HG03342 (cell line): ENCODE measurements at regions not wholly inside any gene's neighbourhood (a gene's known extent, or its start where the extent isn't known, plus 50 kb on each side); places are given as distances from the start of the nearest gene placed in this dataset.
A peak's percentile ranks its signal among the peaks of the same experiment; 100 is the strongest.
"Not testable (repeated sequence)": the region's sequence is repeated elsewhere in the genome, so short reads cannot be mapped to it uniquely, and the experiment has no call there.

Experiments
- ATAC-seq: cut with Tn5 transposase; IDR thresholded peaks from one replicate; pipeline ENCODE4 v1.9.1; 2021; ENCODE audit warnings: mild to moderate bottlenecking, moderate library complexity; ENCODE audit not compliant: unreplicated experiment

DNA sequence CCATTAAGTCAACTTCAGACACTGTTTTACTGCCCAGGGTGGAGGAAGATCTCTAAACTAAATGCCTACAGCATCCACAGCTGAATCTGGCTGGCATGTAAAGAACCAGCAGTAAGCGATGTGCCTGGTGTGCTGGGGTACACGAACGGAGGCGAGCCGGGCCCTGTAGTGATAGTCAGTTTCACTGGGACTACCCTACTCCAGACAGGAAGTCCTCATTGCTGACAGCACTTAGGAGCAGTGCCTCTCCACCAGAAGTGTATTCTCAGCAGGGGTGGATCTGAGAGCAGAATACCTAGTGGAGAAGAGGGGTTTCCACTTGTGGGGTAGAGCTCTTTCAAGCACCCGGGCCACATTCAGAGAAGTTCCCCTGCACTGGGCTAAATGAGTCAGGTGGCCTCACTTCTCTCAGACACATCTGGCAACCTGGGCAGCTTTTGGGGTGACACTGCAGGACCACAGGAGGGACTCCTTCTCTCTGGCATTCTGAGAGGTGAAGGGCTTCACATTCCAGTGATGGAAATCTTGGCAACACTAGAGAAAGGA is 290.3 kb upstream of the PLGLB1 start:
- ATAC-seq: not testable (repeated sequence)

DNA sequence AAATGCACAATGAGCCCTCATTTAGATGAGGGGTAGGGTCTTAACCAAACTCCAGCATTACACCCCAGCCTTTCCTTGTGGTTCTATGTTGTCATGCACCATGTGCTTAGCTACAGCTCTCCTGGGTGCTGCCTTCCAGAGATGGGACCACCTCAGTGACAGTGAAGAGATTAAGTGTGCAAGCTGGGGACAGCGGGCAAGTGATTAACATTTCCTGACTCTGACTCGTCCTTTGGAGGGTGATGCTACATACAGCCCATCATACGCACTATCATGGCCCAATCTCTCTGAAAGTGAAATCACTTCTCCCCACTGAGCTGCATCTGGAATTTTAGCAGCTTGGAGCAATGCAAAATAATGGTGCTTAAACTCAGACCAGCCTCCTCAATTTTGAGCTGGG is 293.0 kb upstream of the PLGLB1 start:
- not testable (repeated sequence) for ATAC-seq

DNA sequence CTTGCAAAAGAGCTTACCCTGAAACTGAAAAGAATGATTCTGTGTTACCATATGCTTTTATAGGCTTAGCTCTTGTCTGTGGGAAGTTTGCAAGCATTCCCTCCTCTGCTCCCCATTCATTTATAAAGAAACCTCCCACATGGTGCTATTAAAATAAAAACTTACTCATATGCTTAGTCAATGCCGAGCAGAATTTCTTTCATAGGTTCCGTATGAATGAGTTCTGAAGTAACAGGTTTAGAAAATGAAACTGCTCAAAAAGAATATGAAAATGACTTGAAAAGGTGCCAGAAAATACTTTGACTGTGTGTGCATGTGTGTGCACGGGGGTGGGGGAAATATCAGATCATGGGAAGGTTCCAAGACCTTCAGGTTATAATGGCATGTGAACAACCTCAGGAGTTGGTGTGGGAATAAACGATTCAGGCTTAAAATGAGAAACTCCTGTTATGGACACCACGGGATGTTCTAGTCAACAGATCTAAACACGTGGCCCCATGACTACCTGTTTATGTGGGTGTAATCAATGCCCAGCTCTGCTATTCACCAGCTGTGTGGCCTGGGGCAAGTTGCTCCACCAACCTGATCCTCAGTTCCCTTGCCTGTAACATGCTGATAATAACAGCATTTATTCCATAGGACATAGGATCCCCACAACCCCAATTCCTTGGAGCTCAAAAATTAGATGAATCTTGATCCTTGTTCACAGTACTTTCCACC is 293.7 kb upstream of the PLGLB1 start:
- peak; percentile 72 for ATAC-seq

GRCh38 chr2:87317193-87317592 is 295.5 kb upstream of the PLGLB1 start:
- ATAC-seq: not testable (repeated sequence)

DNA sequence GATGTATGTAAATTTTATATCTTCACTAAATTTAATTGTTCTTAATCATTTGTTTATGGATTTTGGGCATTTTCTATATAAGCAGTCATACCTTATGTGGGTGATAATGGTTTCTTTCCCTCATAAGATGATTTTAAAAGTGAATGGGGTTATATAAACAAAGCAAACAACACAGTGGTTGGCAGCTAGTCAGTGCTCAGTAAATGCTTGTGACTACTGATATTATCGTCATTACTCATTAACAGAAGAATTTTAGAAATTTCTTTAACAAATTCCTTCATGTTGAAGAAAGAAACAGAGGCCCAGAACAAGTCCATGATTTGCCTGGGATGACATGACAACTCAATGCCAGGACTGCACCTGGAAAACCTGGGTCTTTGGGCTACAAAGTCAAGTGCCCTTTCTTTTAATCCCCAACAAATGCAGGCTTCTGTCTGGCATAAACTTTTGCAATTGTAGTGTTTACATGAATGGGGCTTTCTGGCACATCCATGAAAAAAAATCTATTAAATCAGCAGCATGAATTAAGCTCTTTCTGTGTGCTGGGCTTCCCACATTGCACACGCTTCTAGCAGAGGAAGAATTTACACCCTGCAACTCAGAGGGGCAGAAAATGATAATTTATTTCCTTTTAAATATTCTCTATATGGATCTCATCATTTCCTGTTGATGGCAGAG is 297.3 kb upstream of the PLGLB1 start:
- ATAC-seq: not testable (repeated sequence)

DNA sequence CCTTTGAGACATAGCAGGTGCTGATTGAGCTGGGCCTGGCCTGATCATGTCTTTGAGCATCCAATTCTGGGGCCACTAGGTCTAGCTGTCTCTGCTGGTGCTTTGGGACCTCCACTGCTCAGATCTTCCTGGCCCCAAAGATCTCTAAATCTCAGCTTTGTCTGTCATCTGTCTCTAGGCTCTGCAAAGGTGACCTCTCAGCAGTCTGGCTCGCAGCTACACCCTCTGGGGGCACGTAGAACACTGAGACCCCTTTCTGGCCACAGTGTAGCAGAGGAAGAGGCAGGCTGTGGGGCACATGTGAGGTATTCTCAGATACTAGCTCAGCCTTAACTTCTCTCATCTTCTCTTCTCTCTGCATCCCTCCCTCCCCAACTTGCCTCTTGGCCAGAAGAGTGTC is 298.1 kb upstream of the PLGLB1 start:
- ATAC-seq: not testable (repeated sequence)

DNA sequence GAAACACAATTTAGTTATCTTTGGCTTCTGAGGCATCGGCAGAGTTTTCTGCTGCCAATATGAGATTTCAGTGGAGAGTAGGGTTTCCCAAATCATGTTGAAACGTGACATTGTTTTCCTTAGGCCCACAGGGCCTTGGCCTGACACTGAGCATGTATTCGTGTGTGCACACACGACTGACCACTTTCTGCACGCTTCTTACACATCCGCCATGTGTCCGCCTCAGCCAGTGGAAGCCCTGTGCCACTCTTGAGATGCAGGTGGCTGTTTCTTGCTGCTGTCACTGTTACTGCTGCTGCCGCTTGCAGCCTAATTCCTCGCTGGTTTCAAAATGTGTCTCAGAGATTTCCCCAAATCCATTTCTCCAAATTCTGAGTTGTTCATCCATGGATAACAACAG is 299.6 kb upstream of the PLGLB1 start:
- not testable (repeated sequence) for ATAC-seq

- ATAC-seq: not testable (repeated sequence)
Observed at GRCh38 chr2:87324335-87325041, 302.8 kb upstream of the PLGLB1 start.

DNA sequence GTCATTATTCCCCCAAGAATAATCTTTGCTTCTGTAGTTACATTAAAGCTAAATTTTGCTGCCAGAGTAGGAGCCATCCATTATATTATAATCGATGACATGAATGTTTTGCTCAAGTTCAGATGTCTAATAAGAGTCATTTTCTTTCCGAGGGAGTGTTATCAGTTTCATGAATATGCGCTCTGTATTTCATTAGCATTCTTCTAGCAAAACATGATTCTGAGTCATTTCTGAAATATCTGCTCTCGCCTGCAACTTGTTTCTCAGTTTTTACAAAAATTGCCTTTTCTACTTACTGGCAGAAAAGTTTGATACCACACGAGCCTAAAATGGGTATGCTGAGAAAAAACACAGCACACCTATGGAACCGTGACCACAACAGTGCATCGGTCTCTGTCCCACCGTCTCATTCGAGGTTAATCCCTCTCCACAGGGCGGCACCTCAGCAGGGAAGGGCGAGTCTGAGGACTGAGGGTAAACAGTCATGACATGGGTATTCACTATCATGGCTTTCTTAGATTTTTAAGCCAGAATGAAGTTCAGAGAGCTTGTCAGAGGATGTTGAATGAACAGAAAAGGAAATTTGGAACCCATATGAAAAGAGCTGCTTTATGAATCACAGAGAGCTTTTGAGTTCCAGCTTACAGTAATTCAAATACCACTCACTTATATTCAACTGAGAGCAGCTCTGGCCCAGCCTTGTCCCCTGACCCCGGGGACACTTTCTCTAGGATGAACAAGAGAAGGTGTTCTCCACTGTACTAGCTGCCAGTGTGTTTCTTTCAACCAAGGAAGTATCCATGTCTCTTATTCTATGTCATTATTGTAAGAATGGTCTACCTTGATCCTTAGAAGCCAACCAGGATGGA is 303.6 kb upstream of the PLGLB1 start:
- ATAC-seq: not testable (repeated sequence)

- not testable (repeated sequence) for ATAC-seq
Observed at GRCh38 chr2:87325911-87326294, 304.3 kb upstream of the PLGLB1 start.

- not testable (repeated sequence) for ATAC-seq
Observed at GRCh38 chr2:87326754-87327153, 305.1 kb upstream of the PLGLB1 start.

- ATAC-seq: not testable (repeated sequence)
Observed at GRCh38 chr2:87327648-87328371, 306.2 kb upstream of the PLGLB1 start.

DNA sequence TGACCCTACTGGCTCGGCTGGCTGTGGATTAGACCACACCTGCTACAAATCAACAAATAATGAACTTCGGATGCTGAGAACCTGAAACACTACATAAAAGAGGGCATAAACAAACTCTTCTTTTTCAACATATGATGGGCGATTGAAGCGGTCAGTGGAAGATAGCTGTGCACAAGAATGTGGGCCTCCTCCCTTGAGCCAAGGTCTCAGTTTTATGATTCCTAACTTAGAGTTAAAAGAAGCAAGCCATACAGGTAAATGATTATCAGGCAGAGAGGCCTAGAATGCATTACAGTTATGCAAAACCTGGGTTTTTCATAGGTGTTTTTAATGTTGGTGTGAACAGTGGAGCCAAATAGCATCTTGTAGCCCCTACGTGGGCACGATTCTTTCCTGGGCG is 307.9 kb upstream of the PLGLB1 start:
- not testable (repeated sequence) for ATAC-seq

- ATAC-seq: not testable (repeated sequence)
Observed at GRCh38 chr2:87330486-87330885, 308.8 kb upstream of the PLGLB1 start.

DNA sequence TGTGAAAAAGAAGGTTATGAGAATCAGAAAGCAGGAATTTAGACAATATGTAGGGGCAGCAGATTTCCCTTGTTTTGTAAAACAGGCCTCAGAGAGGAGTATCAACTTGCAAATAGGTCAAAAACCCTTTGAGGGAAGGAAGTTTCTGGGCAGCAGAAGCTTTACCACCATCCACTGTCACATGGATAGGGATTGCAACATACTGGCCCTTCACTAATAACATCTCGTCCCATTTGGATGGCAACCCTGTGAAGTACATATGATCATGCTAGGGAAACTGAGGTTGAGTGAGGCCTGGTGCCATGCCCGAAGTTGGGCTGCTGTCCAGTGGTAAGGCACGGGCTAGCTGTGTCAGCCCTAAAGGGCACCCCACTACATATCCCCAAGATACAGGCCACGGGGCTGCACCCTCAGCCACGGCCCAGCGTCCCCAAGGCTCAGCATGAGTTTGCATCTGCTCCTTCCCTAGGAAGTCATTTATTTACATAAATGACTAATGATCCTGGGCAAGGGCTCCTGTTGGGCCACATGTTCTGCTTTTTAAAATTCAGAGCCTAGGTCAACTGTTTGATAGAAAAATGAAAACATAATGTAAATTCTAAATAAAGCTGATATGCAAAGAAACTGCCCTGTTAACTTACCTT is 310.4 kb upstream of the PLGLB1 start:
- not testable (repeated sequence) for ATAC-seq

DNA sequence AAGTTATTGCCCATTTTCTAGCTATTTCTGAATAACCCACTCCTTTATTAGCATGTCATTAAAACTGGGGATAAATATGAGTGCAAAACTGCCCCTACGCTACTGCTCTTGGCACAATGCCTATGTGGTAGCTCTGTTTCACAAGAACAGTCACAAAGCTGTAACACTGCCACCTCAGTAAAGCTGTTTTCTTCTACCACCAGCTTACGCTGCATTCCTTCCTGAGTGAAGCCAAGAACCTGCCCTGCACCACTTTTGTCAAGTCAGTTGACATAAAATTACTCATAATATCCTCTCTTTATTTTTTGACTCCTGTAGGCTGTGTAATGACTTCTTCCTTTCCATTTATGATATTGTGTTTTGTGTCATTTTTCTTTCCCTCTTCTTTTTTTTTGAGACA is 313.2 kb upstream of the PLGLB1 start:
- ATAC-seq: not testable (repeated sequence)

DNA sequence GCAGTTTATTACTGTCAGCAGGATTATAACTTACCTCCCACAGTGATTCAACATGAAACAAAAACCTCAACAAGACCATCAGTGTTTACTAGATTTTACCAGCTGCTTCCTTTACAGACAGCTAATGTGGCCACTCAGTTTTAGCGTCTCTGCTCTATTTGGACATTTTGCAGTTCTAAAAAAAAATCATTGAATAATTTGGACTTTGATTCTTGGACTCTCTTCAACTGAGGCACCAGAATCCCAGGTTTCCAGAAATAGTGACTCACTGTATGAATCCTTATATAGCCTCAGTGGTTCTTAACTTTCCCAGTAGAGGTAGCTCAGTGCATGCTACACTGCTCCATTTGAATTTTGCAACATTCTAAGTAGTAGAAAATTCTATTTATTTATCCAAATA is 317.4 kb upstream of the PLGLB1 start:
- not testable (repeated sequence) for ATAC-seq

- not testable (repeated sequence) for ATAC-seq
Observed at GRCh38 chr2:87341601-87342014, 320.0 kb upstream of the PLGLB1 start.

GRCh38 chr2:87342175-87342574 is 320.5 kb upstream of the PLGLB1 start:
- not testable (repeated sequence) for ATAC-seq
